ENCODE measurements at regions not wholly inside any gene's neighbourhood (a gene's known extent, or its start where the extent isn't known, plus 50 kb on each side); places are given as distances from the start of the nearest gene placed in this dataset.
"Not testable (repeated sequence)": the region's sequence is repeated elsewhere in the genome, so short reads cannot be mapped to it uniquely, and the experiment has no call there.

- DNase-seq (ENCODE audit: low spot score), result no peak
These were observed 904.2 kb upstream of the POT1 start for GRCh38 chr7:125833839-125834238.

- DNase-seq (ENCODE audit: low spot score), result no peak
These were observed 901.1 kb upstream of the POT1 start for GRCh38 chr7:125830743-125831142.

- no peak for DNase-seq (ENCODE audit: low spot score)
These were observed 898.6 kb upstream of the POT1 start for GRCh38 chr7:125828153-125828700.

- no peak for DNase-seq (ENCODE audit: low spot score)
These were observed 893.9 kb upstream of the POT1 start for GRCh38 chr7:125823538-125823937.

- DNase-seq (ENCODE audit: low spot score), result no peak
These were observed 890.9 kb upstream of the POT1 start for GRCh38 chr7:125820495-125820894.

GRCh38 chr7:125814100-125814499 lies 884.5 kb upstream of the POT1 start:
- DNase-seq (ENCODE audit: low spot score), result no peak

- not testable (repeated sequence) for DNase-seq (ENCODE audit: low spot score)
These were observed 876.9 kb upstream of the POT1 start for GRCh38 chr7:125806491-125806890.

GRCh38 chr7:125804273-125804672 lies 874.6 kb upstream of the POT1 start:
- DNase-seq (ENCODE audit: low spot score), result no peak

- DNase-seq (ENCODE audit: low spot score), result no peak
These were observed 850.5 kb upstream of the POT1 start for GRCh38 chr7:125780153-125780552.

- DNase-seq (ENCODE audit: low spot score), result no peak
These were observed 845.7 kb upstream of the POT1 start for GRCh38 chr7:125775317-125775716.

- no peak for DNase-seq (ENCODE audit: low spot score)
These were observed 843.6 kb upstream of the POT1 start for GRCh38 chr7:125773113-125773785.

GRCh38 chr7:125747966-125748365 lies 818.3 kb upstream of the POT1 start:
- no peak for DNase-seq (ENCODE audit: low spot score)

GRCh38 chr7:125746510-125746909 lies 816.9 kb upstream of the POT1 start:
- no peak for DNase-seq (ENCODE audit: low spot score)

- DNase-seq (ENCODE audit: low spot score), result no peak
These were observed 797.6 kb upstream of the POT1 start for GRCh38 chr7:125727215-125727614.

GRCh38 chr7:125695626-125696025 lies 766.0 kb upstream of the POT1 start:
- DNase-seq (ENCODE audit: low spot score), result no peak

- no peak for DNase-seq (ENCODE audit: low spot score)
These were observed 753.5 kb upstream of the POT1 start for GRCh38 chr7:125683156-125683555.

- DNase-seq (ENCODE audit: low spot score), result no peak
These were observed 751.9 kb upstream of the POT1 start for GRCh38 chr7:125681508-125681907.

- no peak for DNase-seq (ENCODE audit: low spot score)
These were observed 749.1 kb upstream of the POT1 start for GRCh38 chr7:125678771-125679170.

- DNase-seq (ENCODE audit: low spot score), result no peak
These were observed 746.0 kb upstream of the POT1 start for GRCh38 chr7:125675640-125676039.

- DNase-seq (ENCODE audit: low spot score), result no peak
These were observed 745.5 kb upstream of the POT1 start for GRCh38 chr7:125675169-125675568.

- DNase-seq (ENCODE audit: low spot score), result no peak
These were observed 741.4 kb upstream of the POT1 start for GRCh38 chr7:125670926-125671572.

GRCh38 chr7:125668321-125668993 lies 738.8 kb upstream of the POT1 start:
- DNase-seq (ENCODE audit: low spot score), result no peak

- DNase-seq (ENCODE audit: low spot score), result no peak
These were observed 735.0 kb upstream of the POT1 start for GRCh38 chr7:125664625-125665024.
